ENCODE measurements at regions not wholly inside any gene's neighbourhood (a gene's known extent, or its start where the extent isn't known, plus 50 kb on each side); places are given as distances from the start of the nearest gene placed in this dataset.

GRCh38 chrX:122783918-122784317, 400.2 kb upstream of the GRIA3 start:
- TF ChIP-seq CTCF (IDR thresholded peaks at IDR 0.05; ENCODE audit: poor library complexity) (no peak), EZH2phosphoT487 (IDR thresholded peaks at IDR 0.05; ENCODE audit: low read depth, severe bottlenecking, unreplicated experiment) (no peak)

Measured in hepatocyte (in vitro differentiated cells).